ENCODE measurements at regions not wholly inside any gene's neighbourhood (a gene's known extent, or its start where the extent isn't known, plus 50 kb on each side); places are given as distances from the start of the nearest gene placed in this dataset.
"Not testable (repeated sequence)": the region's sequence is repeated elsewhere in the genome, so short reads cannot be mapped to it uniquely, and the experiment has no call there.

DNA sequence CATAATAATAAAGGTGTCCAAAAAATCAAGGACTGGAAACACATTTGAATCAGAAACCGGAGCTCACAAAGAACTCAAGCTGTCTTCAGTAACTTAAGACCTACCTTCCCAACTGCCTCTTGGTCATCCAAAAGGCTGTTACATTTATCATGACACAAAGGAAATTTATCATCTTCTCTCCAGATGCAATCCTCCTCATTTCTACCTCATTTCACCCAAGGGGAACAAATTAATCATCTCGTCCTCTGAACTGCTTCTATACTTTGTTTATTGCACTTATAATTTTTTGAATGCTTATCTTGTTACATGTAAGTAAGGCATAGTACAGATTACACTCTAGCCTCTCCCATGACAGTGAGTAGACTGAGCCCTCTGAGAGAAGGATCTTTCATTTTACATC, 105.1 kb upstream of the RGPD4 start:
- WGBS (ENCODE audit: extremely low coverage, insufficient read length, low lambda C conversion rate): no CpG with 5 or more reads among the region's 2 CpGs
- H3T11ph ChIP-seq (ENCODE audit: low read length): no peak overlapping the region

DNA sequence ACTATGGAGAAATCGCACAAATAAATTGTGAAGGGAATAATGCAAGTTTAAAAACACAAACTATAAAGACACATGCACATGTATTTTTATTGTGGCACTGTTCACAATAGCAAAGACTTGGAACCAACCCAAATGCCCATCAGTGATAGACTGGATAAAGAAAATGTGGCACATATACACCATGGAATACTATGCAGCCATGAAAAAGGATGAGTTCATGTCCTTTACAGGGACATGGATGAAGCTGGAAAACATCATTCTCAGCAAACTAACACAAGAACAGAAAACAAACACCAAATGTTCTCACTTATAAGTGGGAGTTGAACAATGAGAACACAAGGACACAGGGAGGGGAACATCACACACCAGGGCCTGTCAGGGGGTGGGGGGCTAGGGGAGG, 100.9 kb upstream of the RGPD4 start:
- not testable (repeated sequence) for H3K23me2 ChIP-seq (ENCODE audit: insufficient read length, low read depth, low read length, poor library complexity, severe bottlenecking); H3T11ph ChIP-seq (ENCODE audit: low read length); H3K9me3 ChIP-seq (ENCODE audit: control insufficient read depth, low read depth, low read length); H3K4me1 Mint-ChIP-seq; H3K4me3 Mint-ChIP-seq; H4K20me1 ChIP-seq (ENCODE audit: control insufficient read depth, insufficient read depth, insufficient read length); H2BK12ac ChIP-seq (ENCODE audit: insufficient read length, low read depth, low read length); H3K27me3 Mint-ChIP-seq (ENCODE audit: low read depth); H2BK120ac ChIP-seq (ENCODE audit: low read depth, low read length, poor library complexity, severe bottlenecking); H3K9me3 Mint-ChIP-seq; H3K4me1 ChIP-seq (ENCODE audit: insufficient read depth, low read length); H3K79me1 ChIP-seq (ENCODE audit: insufficient read depth, low read depth, low read length, poor library complexity, severe bottlenecking); H3K4me2 ChIP-seq (ENCODE audit: insufficient read depth, insufficient read length, low read length); H3K27ac Mint-ChIP-seq; H3K23ac ChIP-seq (ENCODE audit: insufficient read length, low read depth, low read length); H2AFZ ChIP-seq (ENCODE audit: low read length); H2BK5ac ChIP-seq (ENCODE audit: insufficient read length, low read length); H3K27me3 ChIP-seq (ENCODE audit: insufficient read depth, low read length); DNase-seq; H3K56ac ChIP-seq (ENCODE audit: insufficient read length, low read depth, low read length); H3K18ac ChIP-seq (ENCODE audit: insufficient read length, low read depth, low read length); H3K4ac ChIP-seq (ENCODE audit: low read depth, low read length); H3K9ac ChIP-seq (ENCODE audit: extremely low read depth, insufficient read length, low read length); H2BK15ac ChIP-seq (ENCODE audit: low read depth, low read length); H2AK5ac ChIP-seq (ENCODE audit: insufficient read length, low read length); H3K14ac ChIP-seq (ENCODE audit: insufficient read depth, low read length); H4K91ac ChIP-seq (ENCODE audit: insufficient read length, low read depth, low read length); H3K36me3 Mint-ChIP-seq (ENCODE audit: insufficient read depth in 1 of 3, low read depth in 3 of 3); H4K5ac ChIP-seq (ENCODE audit: insufficient read length, low read depth, low read length); H3K27ac ChIP-seq (ENCODE audit: insufficient read length, low read depth, low read length); H3K79me2 ChIP-seq (ENCODE audit: insufficient read depth, low read length); H4K8ac ChIP-seq (replicated peaks; ENCODE audit: insufficient read length, low read depth, low read length); H2BK20ac ChIP-seq (ENCODE audit: low read depth, low read length, poor library complexity, severe bottlenecking)
- WGBS (ENCODE audit: extremely low coverage, insufficient read length, low lambda C conversion rate): no CpG with 5 or more reads among the region's 1 CpG

More for the DNA sequence above, 105.1 kb upstream of the RGPD4 start:
- Histone ChIP-seq H3K4me1 (ENCODE audit: insufficient read depth, low read length) (no peaks in the 10 kb centered on the region), H3K14ac (ENCODE audit: insufficient read depth, low read length) (no peak overlapping the region), H3K23me2 (ENCODE audit: insufficient read length, low read depth, low read length, poor library complexity, severe bottlenecking) (no peaks in the 10 kb centered on the region), H3K79me2 (ENCODE audit: insufficient read depth, low read length) (no peaks in the 10 kb centered on the region), H2BK15ac (ENCODE audit: low read depth, low read length) (no peak overlapping the region), H3K79me1 (ENCODE audit: insufficient read depth, low read depth, low read length, poor library complexity, severe bottlenecking) (no peaks in the 10 kb centered on the region), H4K20me1 (ENCODE audit: control insufficient read depth, insufficient read depth, insufficient read length) (no peaks in the 10 kb centered on the region), H4K91ac (ENCODE audit: insufficient read length, low read depth, low read length) (no peak overlapping the region), H3K4ac (ENCODE audit: low read depth, low read length) (no peak overlapping the region), H2AK5ac (ENCODE audit: insufficient read length, low read length) (no peak overlapping the region), H3K27ac (ENCODE audit: insufficient read length, low read depth, low read length) (no peak overlapping the region), H3K9me3 (ENCODE audit: control insufficient read depth, low read depth, low read length) (no peaks in the 10 kb centered on the region), H3K23ac (ENCODE audit: insufficient read length, low read depth, low read length) (no peak overlapping the region), H2BK120ac (ENCODE audit: low read depth, low read length, poor library complexity, severe bottlenecking) (no peak overlapping the region), H2AFZ (ENCODE audit: low read length) (no peak overlapping the region), H4K5ac (ENCODE audit: insufficient read length, low read depth, low read length) (no peak overlapping the region), H3K18ac (ENCODE audit: insufficient read length, low read depth, low read length) (no peak overlapping the region), H3K4me2 (ENCODE audit: insufficient read depth, insufficient read length, low read length) (no peak overlapping the region), H2BK20ac (ENCODE audit: low read depth, low read length, poor library complexity, severe bottlenecking) (no peak overlapping the region), H2BK5ac (ENCODE audit: insufficient read length, low read length) (no peak overlapping the region), H3K56ac (ENCODE audit: insufficient read length, low read depth, low read length) (no peak overlapping the region), H3K27me3 (ENCODE audit: insufficient read depth, low read length) (no peaks in the 10 kb centered on the region), H3K9ac (ENCODE audit: extremely low read depth, insufficient read length, low read length) (no peak overlapping the region), H4K8ac (replicated peaks; ENCODE audit: insufficient read length, low read depth, low read length) (no peak overlapping the region), H2BK12ac (ENCODE audit: insufficient read length, low read depth, low read length) (no peak overlapping the region)
- DNase-seq: no peak
- no peak overlapping the region for H3K27ac Mint-ChIP-seq
- H3K4me1 Mint-ChIP-seq: peaks cover 15% of the 10 kb centered on the region in 2 experiments
- peaks cover 0 to 3% (median 0%) of the 10 kb centered on the region in 3 experiments; a peak in 1 of 7 replicates for H3K36me3 Mint-ChIP-seq (ENCODE audit: insufficient read depth in 1 of 3, low read depth in 3 of 3)
- H3K9me3 Mint-ChIP-seq: peaks cover 0 to 5% of the 10 kb centered on the region in 2 experiments; a peak in 1 of 5 replicates
- TF ChIP-seq, protein P1, sequence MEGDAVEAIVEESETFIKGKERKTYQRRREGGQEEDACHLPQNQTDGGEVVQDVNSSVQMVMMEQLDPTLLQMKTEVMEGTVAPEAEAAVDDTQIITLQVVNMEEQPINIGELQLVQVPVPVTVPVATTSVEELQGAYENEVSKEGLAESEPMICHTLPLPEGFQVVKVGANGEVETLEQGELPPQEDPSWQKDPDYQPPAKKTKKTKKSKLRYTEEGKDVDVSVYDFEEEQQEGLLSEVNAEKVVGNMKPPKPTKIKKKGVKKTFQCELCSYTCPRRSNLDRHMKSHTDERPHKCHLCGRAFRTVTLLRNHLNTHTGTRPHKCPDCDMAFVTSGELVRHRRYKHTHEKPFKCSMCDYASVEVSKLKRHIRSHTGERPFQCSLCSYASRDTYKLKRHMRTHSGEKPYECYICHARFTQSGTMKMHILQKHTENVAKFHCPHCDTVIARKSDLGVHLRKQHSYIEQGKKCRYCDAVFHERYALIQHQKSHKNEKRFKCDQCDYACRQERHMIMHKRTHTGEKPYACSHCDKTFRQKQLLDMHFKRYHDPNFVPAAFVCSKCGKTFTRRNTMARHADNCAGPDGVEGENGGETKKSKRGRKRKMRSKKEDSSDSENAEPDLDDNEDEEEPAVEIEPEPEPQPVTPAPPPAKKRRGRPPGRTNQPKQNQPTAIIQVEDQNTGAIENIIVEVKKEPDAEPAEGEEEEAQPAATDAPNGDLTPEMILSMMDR (conservative IDR thresholded peaks at IDR 0.05): no peak
- no peaks in the 10 kb centered on the region for H3K27me3 Mint-ChIP-seq (ENCODE audit: low read depth)
- H3K4me3 Mint-ChIP-seq: no peak overlapping the region

Data from H9 (cell line).